ENCODE measurements at regions not wholly inside any gene's neighbourhood (a gene's known extent, or its start where the extent isn't known, plus 50 kb on each side); places are given as distances from the start of the nearest gene placed in this dataset.

- FAIRE-seq = no peak
- ATAC-seq = no peak
- CTCF ChIA-PET = no interaction called here
Observed at GRCh38 chr11:122358292-122358691, 242.3 kb upstream of the BLID start.

GRCh38 chr11:122355968-122356367, 240.0 kb upstream of the BLID start:
- TF ChIP-seq ZC3H11A (IDR thresholded peaks at IDR 0.05) (no peak), BHLHE40 (IDR thresholded peaks at IDR 0.05; ENCODE audit: low read depth, low read length) (no peak), TFCP2L1 (CRISPR knock-in tag; IDR thresholded peaks at IDR 0.05) (no peak), SMC3 (IDR thresholded peaks at IDR 0.05) (no peak)
- Histone ChIP-seq H3K4me3 (no peak overlapping the region), H3K4me2 (no peak overlapping the region), H3K27ac (no peak overlapping the region), H3K9me3 (0 out of 3 replicates have a peak, but pooled peaks cover 1% of the 10 kb centered on the region), H3K4me1 (no peaks in the 10 kb centered on the region)
- ChIA-PET POLR2A (no interaction called here), CTCF (interaction anchor here (1.5 kb wide), 1 partner anchor 140 kb away, joined by 3 read pairs; no protein-coding TSS in a partner anchor)
- DNase-seq (ENCODE audit: low read depth in 1 of 2, low spot score in 1 of 2) = no peak
- no peak for ATAC-seq
- whole genome bisulfite sequencing (ENCODE audit: missing lambda C conversion rate) = 54% methylated on average over 2 of the region's 2 CpGs
- no peak for FAIRE-seq

More at GRCh38 chr11:122358292-122358691, 242.3 kb upstream of the BLID start:
- H3K27ac ChIP-seq = no peak overlapping the region
- WGBS (ENCODE audit: missing lambda C conversion rate) = 47% methylated on average over 2 of the region's 2 CpGs
- no peak for TF ChIP-seq E2F6 (IDR thresholded peaks at IDR 0.05; ENCODE audit: borderline replicate concordance, low read depth)
- TF ChIP-seq SMC3 (IDR thresholded peaks at IDR 0.05) = no peak
- no peak for TF ChIP-seq JUNB (IDR thresholded peaks at IDR 0.05)
- H3K4me2 ChIP-seq = no peak overlapping the region
- H3K4me3 ChIP-seq = no peak overlapping the region
- H3K9me3 ChIP-seq = 0 out of 3 replicates have a peak, but pooled peaks cover 3% of the 10 kb centered on the region
- no peak for DNase-seq (ENCODE audit: low read depth in 1 of 2, low spot score in 1 of 2)
- POLR2A ChIA-PET = no interaction called here
- no peaks in the 10 kb centered on the region for H3K4me1 ChIP-seq

GRCh38 chr11:122354025-122354697, 238.1 kb upstream of the BLID start:
- no peak for ATAC-seq
- no peak for FAIRE-seq
- no peak for DNase-seq (ENCODE audit: low read depth in 1 of 2, low spot score in 1 of 2)
- Histone ChIP-seq H3K4me1 (no peaks in the 10 kb centered on the region), H3K4me3 (no peak overlapping the region), H3K4me2 (no peak overlapping the region), H3K9me3 (no peaks in the 10 kb centered on the region), H3K27ac (no peak overlapping the region)
- ChIA-PET CTCF (interaction anchor here (0.6 kb wide), 1 partner anchor 702 kb away, joined by 5 read pairs; no protein-coding TSS in a partner anchor), POLR2A (no interaction called here)
- WGBS (ENCODE audit: missing lambda C conversion rate) = 62% methylated on average over 3 of the region's 3 CpGs
- TF ChIP-seq CEBPB (IDR thresholded peaks at IDR 0.05) (no peak), ZFP36 (IDR thresholded peaks at IDR 0.05; ENCODE audit: borderline replicate concordance, partially characterized antibody) (no peak), ZSCAN20 (CRISPR knock-in tag; IDR thresholded peaks at IDR 0.05) (no peak), HDAC2 (IDR thresholded peaks at IDR 0.05) (no peak), RAD21 (conservative IDR thresholded peaks at IDR 0.05 in 1 of 2, IDR thresholded peaks at IDR 0.05 in 1 of 2) (no peak), NPAS2 (CRISPR knock-in tag; IDR thresholded peaks at IDR 0.05; ENCODE audit: borderline replicate concordance) (no peak), NR3C1 (IDR thresholded peaks at IDR 0.05) (no peak)

- ATAC-seq (no peak), DNase-seq (ENCODE audit: low read depth in 1 of 2, low spot score in 1 of 2) (no peak), FAIRE-seq (no peak)
- ChIA-PET POLR2A (no interaction called here), CTCF (no interaction called here)
- H3K27ac ChIP-seq = no peak overlapping the region
- no peaks in the 10 kb centered on the region for H3K4me1 ChIP-seq
- H3K4me3 ChIP-seq = no peak overlapping the region
- no peak overlapping the region for H3K4me2 ChIP-seq
- WGBS (ENCODE audit: missing lambda C conversion rate) = 73% methylated on average over 4 of the region's 4 CpGs
- TF ChIP-seq HES2 (IDR thresholded peaks at IDR 0.05) (no peak), CHD2 (IDR thresholded peaks at IDR 0.05; ENCODE audit: low read length, partially characterized antibody) (no peak), FOXS1 (CRISPR knock-in tag; IDR thresholded peaks at IDR 0.05) (no peak), KDM5A (IDR thresholded peaks at IDR 0.05) (no peak), JUN (IDR thresholded peaks at IDR 0.05) (no peak)
- H3K9me3 ChIP-seq = no peaks in the 10 kb centered on the region
Observed at GRCh38 chr11:122353561-122353960, 237.5 kb upstream of the BLID start.

All from A549 (cell line).